GM19324 (cell line): ENCODE measurements at regions not wholly inside any gene's neighbourhood (a gene's known extent, or its start where the extent isn't known, plus 50 kb on each side); places are given as distances from the start of the nearest gene placed in this dataset.
A peak's percentile ranks its signal among the peaks of the same experiment; 100 is the strongest.
"Not testable (repeated sequence)": the region's sequence is repeated elsewhere in the genome, so short reads cannot be mapped to it uniquely, and the experiment has no call there.

Experiments
- ATAC-seq: cut with Tn5 transposase; IDR thresholded peaks from one replicate; pipeline ENCODE4 v1.9.1; 2021; ENCODE audit warnings: mild to moderate bottlenecking, moderate library complexity; ENCODE audit not compliant: unreplicated experiment, low FRiP score

DNA sequence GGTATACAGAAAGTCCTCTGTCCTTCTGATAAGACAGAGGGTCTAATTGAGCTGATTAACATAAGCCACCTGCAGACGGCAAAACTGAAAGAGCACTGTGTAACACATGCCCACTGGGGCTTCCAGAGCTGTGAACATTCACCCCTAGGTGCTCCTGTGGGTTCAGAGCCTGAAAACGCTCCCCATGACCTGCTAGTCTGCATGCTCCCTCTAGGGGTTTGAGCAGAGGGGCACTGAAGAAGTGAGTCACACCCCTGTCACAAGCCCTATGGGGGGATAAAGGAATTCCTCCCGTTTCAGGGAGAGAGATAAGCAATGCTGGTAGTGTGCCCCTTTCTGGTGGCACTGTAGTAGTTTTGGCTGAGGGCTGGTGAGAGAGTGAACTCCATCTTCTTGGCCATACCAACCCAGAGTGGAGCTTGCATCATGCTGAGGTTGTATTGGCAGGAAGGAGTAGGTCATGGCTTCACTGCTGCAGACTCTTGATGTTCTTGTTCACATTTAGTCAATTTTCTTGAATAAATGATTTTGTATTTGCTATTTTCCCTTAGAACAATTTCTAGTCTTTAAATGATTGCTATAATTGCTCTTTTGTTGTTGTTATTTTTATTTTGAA lies 637.5 kb upstream of the MAN1A1 start:
- ATAC-seq = no peak

DNA sequence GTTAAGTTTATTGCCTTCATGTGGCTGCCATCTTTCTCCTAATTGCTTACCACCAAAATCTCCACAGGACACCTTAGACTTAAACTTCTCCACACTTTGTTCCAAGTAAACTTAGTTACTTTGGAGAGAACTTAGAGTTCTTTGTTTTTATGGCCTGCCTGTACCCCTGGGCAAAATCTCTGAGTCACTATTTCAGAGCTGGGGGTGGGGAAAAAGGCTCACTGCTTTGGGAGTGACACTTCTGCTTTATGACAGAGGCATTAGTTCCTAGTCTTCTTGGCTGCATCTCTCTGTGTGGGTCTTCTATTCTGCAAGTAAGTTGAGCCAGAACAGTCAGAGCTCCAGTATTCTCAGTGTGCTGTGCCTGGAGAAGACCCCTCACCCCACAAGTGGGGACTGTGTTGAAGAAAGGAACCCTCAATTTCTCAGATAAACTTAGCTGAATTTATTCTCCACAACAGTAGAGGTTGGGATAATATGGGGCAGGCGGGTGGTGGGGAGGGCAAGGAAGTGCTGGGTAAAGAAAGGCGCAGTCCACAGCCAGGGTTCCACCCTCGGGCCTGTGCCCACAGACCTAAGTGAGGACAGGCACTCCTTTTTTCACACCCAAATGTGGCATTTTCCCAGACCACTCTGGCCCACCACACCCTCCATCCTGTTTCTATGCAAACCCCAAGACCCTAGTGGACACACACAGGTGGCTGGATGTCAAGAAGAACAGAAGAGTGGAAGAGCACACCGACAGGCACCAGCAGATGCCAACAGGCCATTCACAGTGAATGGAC lies 636.6 kb upstream of the MAN1A1 start:
- ATAC-seq = no peak

DNA sequence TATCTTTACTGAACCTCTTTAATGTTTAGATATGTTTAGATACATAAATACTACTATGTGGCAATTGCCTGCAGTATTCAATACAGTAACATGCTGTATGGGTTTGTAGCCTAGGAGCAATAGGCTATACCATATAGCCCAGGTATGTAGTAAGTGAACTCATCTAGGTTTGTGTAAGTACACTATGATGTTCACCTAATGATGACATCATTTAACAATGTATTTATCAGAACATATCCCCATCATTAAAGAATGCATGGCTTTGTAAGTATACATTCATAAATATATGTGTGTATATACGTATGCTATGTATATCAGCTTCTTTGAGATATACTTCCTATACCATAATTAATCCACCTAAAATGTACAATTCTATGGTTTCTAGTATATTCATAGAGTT lies 631.2 kb upstream of the MAN1A1 start:
- ATAC-seq = no peak

DNA sequence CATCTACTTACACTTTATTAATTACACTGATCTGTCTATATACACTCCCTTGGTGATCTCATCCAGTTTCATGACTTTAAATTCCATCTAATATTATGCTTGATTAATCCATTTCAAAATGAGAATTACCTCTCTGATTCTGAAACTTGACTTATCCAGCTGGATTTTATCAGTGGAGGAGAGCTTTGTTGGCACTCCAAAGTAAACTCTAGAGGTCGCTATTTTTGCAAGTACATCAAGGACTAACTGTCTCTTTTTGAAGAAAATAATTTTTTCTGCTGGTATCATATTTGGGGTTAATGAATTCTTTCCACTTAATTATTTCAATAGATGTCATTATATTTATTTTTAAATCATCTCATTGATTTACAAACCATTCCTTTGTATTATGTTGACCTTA lies 630.3 kb upstream of the MAN1A1 start:
- no peak for ATAC-seq

DNA sequence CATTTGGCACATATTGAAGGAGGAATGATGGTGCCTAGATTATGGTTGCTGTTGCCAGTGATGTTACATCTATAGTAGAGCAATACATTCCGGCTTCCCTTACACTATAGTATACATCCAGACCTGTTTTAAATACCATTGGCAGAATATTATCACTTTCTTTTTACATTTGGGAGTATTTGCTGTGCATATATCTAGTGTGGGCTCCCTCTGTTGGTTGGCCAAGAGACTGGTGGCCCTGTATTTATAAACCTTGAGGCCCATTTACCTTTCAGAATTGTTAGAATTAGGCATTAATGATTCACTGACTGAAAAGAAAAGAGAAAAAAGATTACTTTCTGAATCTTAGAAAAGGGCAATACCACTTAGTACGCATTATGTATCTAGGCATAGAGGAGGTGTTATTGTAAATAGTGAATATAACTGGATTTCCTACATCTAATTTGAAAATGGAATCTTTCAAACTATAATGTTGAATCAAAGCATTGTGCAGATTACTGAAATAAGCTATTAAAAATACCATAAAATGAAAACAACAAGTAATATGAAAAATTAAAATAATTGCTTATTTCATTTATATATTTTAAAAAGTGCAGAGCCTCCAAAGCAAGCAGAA lies 628.8 kb upstream of the MAN1A1 start:
- peak; percentile 58 for ATAC-seq

DNA sequence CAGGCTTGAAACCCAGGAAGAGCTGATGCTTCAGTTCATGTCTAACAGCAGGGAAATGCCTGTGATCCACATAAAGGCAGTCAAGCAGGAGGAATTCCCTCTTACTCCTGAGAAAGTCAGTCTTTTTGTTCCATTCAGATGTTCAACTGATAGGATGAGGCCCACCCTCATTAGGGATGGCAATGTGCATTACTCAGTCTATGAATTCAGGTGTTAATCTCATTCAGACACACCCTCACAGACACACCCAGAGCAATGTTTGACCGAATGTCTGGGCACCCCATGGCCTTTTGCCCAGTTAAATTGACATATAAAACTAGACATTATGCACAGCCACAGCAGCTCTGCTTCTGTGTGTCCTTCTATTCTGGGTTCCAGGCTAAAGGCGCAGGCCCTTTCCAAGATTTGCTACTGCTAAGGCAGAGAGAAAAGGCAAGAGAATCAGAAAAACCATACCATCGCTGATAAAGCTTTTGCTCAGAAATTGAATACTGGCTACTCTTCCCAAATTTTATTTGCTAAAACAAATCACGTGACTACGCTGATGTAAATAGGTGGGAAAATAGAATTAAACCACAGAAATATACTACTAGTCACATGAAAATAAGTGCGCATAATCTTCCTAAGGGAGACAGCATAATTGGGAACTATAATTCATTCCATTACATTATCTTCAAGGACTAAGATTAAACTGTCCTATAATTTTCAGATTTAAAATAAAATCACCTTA lies 625.0 kb upstream of the MAN1A1 start:
- ATAC-seq = no peak

DNA sequence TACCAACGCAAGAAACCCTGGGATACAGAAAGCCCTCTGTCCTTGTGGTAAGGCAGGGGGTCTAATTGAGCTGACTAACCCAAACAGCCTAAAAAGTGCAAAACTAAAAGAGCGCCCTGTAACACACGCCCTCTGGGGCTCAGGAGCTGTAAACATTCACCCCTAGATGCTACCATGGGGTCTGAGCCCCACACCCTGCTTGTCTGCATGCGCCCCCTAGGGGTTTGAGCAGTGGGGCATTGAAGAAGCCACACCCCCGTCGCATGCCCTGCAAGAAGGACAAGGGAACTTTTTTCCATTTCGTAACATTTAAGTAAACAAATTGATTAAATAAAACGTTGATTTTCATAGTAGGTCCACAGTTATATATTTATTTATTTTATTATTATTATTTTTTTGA lies 616.9 kb upstream of the MAN1A1 start:
- no peak for ATAC-seq

DNA sequence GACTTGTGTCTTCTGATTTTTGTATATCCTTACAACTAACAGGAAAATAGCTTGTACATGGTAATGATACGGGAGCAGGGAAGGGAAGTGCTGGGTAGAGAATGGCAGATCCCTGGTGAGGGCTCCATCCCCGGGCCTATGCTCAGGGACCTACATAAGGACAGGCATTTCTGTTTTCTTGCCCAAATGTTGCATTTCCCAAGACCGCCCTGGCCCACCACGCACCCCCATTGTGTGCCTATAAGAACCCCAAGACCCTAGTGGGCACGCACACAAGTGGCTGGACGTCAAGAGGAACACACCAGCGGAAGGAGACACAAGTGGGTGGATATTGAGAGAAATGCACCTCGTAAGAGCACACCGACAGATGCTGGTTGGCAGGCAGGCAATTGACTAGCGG lies 616.3 kb upstream of the MAN1A1 start:
- no peak for ATAC-seq

DNA sequence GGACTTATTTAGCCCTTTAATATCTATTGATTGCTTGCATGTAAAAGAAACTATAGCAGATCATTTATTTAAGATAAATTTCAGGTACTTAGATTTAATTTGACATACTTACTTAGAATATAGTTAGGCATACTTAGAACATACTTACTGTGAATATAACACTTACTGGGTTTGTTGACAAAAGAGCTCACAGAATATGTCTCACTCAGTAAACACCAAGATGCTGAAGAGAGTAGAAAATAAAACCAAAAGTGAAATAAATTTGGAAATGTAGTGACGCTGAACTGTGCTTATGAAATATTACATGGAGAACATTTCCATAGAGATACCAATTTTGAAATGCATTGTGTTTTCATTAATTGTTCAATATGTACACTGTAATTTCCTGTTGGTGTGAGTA lies 615.4 kb upstream of the MAN1A1 start:
- no peak for ATAC-seq

DNA sequence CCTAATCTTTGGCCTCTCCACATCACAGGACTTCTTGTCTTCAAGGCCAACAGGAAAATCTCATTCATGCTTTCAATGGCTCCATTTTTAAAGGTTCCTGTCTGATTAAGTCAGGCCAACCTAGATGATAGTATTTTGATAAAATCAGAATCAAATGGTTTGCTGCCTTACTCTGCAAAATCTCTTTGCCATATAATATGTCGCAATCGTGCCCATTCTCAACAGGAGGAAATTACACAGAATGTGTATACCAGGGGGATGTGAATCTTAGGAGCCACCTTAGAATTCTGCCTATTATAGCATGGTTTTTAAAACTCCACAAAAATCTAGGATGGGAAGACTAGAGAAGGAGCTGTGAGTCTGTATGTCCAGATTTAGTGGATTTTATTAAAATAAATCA lies 612.9 kb upstream of the MAN1A1 start:
- no peak for ATAC-seq

DNA sequence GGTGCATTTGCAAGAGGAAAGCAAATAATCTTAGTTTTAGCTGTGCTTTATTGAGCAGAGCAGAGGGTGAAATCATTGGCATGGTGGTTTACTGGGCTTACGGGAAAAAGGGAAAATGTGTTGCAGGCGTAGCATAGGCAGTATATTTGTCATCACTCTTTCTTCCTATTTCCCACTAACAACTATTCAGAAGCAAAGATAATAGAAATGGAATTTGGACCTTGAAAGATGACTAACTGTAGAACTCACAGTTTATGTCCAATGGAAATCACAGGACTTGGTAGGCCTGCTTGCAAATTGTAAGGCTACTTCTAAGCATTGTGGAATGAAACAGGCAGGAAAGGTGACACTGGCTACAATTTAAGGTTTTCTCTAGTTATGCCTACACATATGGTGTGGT lies 611.9 kb upstream of the MAN1A1 start:
- no peak for ATAC-seq

DNA sequence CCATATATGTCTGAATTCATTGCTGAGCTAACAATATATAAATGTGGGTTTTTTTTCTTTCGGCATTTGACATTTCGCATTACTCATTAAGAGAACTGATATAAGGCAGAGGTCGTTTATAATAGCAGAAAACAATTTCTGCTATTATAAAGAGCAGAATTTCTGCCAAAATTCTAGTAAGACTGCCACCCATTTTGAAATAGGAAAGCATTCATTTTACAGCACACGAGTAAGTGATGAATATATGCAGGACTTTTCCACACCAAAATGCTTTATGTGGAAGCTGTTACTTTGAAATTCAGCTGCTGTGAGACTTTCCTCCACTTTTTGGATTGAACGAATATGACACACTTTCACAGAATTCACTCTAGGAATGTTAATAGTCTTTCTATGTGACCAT lies 610.9 kb upstream of the MAN1A1 start:
- ATAC-seq = no peak

DNA sequence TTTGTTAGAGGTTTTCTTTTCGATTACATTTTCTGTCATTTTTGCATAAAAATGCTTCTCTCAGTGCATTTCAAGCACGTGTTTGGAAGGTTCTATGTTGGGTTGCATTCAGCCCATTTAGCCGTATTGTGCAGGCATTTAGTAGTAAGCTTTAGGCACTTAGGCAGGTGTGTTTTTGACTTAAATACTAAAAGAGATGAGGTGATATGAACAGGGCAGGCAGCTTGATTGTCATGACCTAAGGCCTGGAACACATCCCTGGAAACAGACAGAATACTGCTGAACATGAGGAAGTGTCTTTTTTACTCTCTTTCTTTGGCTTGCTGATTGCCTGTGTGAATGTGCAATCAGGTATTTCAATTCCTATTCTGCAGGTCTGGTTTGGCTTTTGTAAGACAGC lies 610.5 kb upstream of the MAN1A1 start:
- no peak for ATAC-seq

DNA sequence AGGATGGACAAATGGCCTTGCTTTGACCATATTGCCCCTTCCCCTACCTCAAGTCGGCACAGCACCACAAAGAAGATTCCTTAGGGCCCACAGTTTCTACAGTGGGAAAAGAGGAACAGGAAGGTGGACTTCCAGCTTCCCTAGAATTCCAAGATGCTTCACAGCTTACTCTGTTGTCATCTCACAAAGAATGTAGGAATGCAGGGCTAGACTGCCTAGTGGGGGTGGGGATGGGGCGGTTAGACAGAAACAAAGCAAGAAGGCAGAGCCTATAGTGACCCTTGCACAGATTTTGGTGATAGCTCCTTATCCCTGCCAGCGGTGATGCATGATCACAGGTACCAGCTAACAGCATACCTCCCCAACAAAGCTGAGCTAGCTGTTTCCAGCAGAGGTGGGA lies 607.6 kb upstream of the MAN1A1 start:
- no peak for ATAC-seq

DNA sequence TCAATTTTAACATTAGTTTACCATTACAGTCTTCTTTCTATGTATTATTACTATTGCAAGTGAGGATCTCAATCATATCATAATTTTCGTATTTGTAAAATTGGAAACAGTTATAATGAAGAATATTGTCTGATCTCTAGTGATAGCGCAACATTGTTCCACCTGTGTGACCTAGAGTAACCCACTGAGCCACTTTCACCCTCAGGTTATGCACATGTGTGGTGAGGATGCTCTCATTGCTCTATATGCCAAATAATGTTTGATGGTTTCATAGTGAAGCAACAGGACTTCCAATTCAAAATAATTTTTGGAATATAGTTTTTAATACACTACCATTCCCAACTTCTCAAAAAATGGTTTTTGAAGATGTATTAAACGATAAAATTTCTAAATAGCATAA lies 603.1 kb upstream of the MAN1A1 start:
- no peak for ATAC-seq

DNA sequence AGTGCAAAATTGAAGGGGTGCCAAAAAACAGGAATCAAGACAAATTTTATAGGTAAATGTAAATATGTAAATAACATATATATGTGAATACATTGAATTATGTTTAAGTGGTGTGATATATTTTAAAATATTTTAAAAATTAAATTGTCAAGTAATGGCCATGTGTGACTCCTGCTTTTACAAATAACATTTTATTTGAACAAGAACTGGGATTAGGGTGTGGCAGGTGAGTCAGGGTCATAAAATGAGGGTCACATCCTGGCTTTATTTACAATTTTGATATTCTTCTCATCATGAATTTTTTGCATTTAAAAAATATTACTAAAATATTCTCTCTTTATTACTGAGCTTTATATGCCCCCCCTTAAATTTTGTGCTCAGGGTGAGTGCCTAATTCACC lies 601.1 kb upstream of the MAN1A1 start:
- ATAC-seq = no peak

DNA sequence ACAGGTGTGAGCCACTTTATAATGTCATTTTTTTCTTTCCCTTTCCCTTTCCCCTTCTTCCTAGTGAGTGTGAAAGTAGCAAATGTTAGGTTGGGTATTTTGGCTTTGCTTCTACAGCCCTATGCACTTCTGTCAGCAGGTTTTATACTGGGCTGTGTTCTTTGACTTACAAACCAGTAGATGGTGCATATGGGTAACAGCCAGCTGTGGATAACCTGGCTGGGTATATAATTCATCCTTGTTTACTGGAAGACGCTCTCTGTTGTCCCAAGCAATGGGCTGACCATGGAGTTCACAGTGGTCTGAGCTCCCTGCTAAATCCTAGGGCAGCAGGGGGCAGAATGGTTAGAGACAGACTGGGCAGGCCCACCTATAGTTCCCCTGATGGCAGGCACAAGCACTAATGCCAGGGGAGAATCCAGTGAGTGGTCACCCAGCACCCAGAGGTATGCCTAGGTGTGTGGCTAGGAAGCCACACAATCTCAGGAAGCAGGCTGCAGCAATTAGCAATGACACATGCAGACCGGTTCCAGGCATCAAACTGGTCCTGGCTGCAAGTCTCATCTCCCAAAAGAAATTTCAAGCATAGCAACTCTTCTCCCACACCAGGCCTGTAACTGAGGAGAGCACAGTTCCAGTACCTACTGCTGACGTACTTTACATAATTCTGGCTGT lies 592.7 kb upstream of the MAN1A1 start:
- ATAC-seq = no peak

DNA sequence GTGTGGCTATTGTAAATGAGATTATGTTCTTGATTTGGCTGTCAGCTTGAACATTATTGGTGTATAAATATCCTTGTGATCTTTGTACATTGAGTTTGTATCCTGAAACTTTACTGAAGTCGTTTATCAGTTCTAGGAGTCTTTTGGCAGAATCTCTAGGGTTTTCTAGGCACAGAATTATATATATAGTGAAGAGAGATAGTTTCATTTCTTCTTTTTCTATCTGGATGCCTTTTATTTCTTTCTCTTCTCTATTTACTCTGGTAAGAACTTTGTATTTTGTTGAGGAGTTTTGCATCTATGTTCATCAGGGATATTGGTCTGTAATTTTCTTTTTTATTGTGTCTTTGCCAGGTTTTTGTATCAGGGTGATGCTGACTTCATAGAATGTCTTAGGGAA lies 589.2 kb upstream of the MAN1A1 start:
- no peak for ATAC-seq

DNA sequence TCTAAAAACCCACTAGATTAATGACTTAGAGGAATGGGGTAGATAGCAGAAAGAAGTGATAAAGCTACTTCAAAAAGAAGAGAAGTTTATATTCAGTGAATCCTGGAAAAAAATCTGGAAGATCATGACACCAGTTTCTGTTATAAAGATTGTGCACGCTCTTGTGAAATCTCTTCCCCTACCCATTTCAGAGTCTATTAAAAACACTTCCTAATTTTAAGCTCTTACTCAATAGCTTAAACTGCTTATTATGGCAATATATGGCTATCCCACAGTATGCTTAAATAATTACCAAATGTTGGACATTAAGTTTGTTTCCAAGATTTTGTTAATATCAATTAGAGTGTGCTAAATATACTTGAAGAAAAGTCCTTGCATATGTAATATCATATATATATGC lies 585.3 kb upstream of the MAN1A1 start:
- ATAC-seq = no peak

DNA sequence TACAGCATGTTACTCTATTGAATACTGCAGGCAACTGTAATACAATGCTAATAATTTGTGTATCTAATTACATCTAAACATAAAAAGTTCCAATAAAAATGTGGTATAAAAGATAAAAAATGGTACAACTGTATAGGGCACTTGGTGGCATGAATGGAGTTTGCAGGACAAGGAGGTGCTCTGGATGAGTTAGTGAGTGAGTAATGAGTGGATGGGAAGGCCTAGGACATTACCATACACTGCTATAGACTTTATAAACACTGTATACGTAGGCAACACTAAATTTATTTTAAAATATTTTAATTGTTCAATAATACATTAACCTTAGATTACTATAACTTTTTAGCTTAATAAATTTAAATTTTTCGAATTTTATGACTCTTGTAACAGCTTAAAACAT lies 579.6 kb upstream of the MAN1A1 start:
- no peak for ATAC-seq

DNA sequence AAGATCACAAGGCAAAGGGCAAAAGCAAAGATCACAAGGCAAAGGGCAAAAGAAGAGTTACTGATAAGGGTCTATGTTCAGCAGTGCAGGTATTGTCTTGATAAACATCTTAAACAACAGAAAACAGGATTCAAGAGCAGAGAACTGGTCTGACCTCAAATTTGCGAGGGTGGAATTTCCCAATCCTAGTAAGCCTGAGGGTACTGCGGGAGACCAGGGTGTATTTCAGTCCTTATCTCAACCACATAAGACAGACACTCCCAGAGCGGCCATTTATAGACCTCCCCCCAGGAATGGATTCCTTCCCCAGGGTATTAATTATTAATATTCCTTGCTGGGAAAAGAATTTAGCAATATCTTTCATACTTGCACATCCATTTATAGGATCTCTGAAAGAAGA lies 575.3 kb upstream of the MAN1A1 start:
- ATAC-seq = not testable (repeated sequence)
